WTC11 (cell line): ENCODE measurements at regions not wholly inside any gene's neighbourhood (a gene's known extent, or its start where the extent isn't known, plus 50 kb on each side); places are given as distances from the start of the nearest gene placed in this dataset.

Experiments
- ATF6 ChIP-seq: sonication (generic); formaldehyde crosslinking; IDR thresholded peaks from 2 replicates; pipeline ENCODE4 v1.8.1; 2023; ENCODE audit warnings: mild to moderate bottlenecking, missing genetic modification reagents
- PREB ChIP-seq: sonication (generic); formaldehyde crosslinking; IDR thresholded peaks from 2 replicates; pipeline ENCODE4 v1.8.1; 2022; ENCODE audit warnings: mild to moderate bottlenecking, missing genetic modification reagents, moderate library complexity, borderline replicate concordance
- ZBTB21 ChIP-seq: sonication (generic); formaldehyde crosslinking; IDR thresholded peaks from 2 replicates; pipeline ENCODE4 v1.8.1; 2023; ENCODE audit warnings: mild to moderate bottlenecking, missing genetic modification reagents, borderline replicate concordance
- TF ChIP-seq, protein P1 (sequence below): fragments of 200-600 bp; IDR thresholded peaks from 2 replicates; pipeline ENCODE4 v1.8.0; 2022; ENCODE audit warnings: antibody characterized with exemption
- TF ChIP-seq, protein P2 (sequence below): sonication (generic); formaldehyde crosslinking; IDR thresholded peaks from 2 replicates; pipeline ENCODE4 v1.8.0; 2022; ENCODE audit warnings: mild to moderate bottlenecking, missing genetic modification reagents

GRCh38 chr1:209504571-209504970, 78.9 kb upstream of the CAMK1G start:
- TF ChIP-seq ZBTB21 (CRISPR knock-in tag) (no peak), PREB (CRISPR knock-in tag) (no peak), ATF6 (CRISPR knock-in tag) (no peak)
- TF ChIP-seq, protein P1, sequence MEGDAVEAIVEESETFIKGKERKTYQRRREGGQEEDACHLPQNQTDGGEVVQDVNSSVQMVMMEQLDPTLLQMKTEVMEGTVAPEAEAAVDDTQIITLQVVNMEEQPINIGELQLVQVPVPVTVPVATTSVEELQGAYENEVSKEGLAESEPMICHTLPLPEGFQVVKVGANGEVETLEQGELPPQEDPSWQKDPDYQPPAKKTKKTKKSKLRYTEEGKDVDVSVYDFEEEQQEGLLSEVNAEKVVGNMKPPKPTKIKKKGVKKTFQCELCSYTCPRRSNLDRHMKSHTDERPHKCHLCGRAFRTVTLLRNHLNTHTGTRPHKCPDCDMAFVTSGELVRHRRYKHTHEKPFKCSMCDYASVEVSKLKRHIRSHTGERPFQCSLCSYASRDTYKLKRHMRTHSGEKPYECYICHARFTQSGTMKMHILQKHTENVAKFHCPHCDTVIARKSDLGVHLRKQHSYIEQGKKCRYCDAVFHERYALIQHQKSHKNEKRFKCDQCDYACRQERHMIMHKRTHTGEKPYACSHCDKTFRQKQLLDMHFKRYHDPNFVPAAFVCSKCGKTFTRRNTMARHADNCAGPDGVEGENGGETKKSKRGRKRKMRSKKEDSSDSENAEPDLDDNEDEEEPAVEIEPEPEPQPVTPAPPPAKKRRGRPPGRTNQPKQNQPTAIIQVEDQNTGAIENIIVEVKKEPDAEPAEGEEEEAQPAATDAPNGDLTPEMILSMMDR: no peak
- TF ChIP-seq, protein P2, sequence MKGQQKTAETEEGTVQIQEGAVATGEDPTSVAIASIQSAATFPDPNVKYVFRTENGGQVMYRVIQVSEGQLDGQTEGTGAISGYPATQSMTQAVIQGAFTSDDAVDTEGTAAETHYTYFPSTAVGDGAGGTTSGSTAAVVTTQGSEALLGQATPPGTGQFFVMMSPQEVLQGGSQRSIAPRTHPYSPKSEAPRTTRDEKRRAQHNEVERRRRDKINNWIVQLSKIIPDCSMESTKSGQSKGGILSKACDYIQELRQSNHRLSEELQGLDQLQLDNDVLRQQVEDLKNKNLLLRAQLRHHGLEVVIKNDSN: no peak
